ENCODE measurements at regions not wholly inside any gene's neighbourhood (a gene's known extent, or its start where the extent isn't known, plus 50 kb on each side); places are given as distances from the start of the nearest gene placed in this dataset.

DNA sequence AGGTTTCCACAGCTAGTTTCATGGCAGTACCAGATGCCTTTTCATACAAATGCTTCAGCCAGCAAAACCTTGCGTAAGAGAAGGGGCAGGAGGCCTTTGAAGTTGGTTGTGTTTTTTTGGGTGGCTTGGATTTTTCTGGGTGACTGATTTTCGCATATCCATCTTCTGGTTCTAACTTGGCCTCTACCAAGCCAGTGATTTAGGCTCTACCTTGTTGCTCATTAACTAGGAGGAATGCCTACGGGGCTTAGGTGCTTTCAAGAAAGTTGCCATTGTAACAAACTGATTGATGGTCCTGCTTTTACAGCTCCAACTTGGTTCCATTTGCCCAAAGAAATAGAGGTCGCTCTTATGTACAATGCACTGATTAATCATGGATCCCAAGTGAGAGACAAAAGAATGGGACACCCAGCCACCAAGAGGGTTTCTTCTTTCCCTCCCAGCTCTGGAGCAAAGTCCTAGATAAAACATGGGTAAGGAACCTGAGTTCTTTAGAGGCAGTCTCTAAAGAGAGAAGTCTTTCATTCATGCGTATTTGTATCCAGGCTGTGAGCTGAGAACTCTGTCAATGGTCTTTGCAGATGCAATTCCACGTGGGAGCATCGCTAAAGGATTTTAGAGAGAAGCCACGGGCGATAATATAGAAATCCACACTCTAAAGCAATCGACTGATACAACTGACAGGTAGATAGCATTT lies 92.1 kb upstream of the FGFR2 start:
- FAIRE-seq = no peak
- no peak for DNase-seq (ENCODE audit: insufficient read length, low spot score)
- no peak for TF ChIP-seq CTCF (IDR thresholded peaks at IDR 0.05; ENCODE audit: insufficient read depth, missing control alignments)

DNA sequence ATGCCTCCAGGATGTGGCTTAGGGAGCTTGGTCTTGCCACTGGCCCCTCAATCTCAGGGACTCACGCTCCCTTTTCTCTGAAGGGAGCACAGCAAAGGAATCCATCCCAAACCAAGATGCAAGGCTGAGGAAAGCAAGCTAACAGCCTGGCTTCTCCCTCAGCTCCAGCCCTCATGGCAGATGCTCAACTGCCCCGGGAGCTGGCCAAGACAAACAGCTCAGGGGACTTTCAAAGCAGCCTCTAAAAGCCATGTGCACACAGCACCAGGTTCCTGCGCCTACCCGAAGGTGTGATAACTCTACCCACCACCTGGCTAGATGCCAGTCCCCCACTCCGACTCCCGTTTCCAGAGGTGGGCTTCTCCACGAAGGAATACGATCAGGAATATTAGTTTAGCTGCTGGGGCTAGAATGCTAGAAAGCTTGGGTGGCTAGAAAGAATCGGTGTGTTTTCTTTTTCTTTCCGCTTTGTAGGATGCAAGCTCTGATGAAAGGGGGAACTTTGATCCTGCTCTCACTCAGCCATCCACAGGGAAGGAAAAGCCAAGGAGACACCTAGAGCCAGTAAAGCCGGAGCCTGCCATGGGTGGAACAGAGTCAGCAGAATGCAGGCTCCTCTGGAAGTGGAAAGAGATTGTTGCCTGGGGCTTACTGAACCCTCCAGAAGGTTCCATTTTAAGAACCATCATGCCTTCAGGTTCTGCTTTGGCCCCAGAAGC lies 89.0 kb upstream of the FGFR2 start:
- FAIRE-seq = no peak
- no peak for DNase-seq (ENCODE audit: insufficient read length, low spot score)
- no peak for TF ChIP-seq CTCF (IDR thresholded peaks at IDR 0.05; ENCODE audit: insufficient read depth, missing control alignments)

DNA sequence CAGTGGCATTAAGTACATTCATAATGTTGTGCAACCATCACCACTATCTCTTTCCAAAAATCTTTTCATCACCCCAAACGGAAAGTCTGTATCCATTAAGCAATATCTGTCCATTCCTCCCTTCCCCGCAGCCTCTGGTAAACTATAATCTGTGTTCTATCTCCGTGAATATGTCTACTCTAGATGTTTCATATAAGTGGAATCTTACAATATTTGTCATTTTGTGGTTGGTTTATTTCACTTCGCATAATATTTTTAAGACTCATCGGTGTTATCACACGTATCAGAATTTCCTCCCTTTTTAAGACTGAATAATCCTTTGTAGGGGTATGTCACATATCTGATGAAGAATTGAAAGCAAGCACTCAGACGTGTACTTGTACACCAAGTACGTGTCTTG lies 86.0 kb upstream of the FGFR2 start:
- TF ChIP-seq CTCF (IDR thresholded peaks at IDR 0.05; ENCODE audit: insufficient read depth, missing control alignments) = no peak
- DNase-seq (ENCODE audit: insufficient read length, low spot score) = no peak
- no peak for FAIRE-seq

DNA sequence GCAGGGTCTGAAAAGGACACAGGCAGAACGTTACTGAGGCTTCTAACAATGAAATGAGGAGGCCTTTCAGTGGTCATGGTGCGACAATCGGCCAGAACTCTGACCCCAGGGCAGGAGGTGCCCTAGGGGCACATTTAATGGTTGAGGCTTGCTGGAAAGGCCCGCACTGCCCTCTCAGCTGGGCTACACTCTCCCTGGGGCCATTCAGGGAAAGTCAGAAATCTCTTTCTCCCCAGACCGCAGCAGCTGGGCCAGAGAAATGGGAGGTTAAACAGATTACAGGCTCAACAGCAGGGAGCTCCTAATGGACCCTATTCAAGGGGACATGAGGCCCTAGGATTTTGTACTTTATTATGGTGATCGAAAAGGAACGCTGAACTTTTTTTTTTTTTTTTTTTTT lies 85.6 kb upstream of the FGFR2 start:
- FAIRE-seq (no peak), DNase-seq (ENCODE audit: insufficient read length, low spot score) (no peak)
- no peak for TF ChIP-seq CTCF (IDR thresholded peaks at IDR 0.05; ENCODE audit: insufficient read depth, missing control alignments)

GRCh38 chr10:121683366-121683765 lies 85.1 kb upstream of the FGFR2 start:
- TF ChIP-seq CTCF (IDR thresholded peaks at IDR 0.05; ENCODE audit: insufficient read depth, missing control alignments) = no peak
- FAIRE-seq (no peak), DNase-seq (ENCODE audit: insufficient read length, low spot score) (no peak)

DNA sequence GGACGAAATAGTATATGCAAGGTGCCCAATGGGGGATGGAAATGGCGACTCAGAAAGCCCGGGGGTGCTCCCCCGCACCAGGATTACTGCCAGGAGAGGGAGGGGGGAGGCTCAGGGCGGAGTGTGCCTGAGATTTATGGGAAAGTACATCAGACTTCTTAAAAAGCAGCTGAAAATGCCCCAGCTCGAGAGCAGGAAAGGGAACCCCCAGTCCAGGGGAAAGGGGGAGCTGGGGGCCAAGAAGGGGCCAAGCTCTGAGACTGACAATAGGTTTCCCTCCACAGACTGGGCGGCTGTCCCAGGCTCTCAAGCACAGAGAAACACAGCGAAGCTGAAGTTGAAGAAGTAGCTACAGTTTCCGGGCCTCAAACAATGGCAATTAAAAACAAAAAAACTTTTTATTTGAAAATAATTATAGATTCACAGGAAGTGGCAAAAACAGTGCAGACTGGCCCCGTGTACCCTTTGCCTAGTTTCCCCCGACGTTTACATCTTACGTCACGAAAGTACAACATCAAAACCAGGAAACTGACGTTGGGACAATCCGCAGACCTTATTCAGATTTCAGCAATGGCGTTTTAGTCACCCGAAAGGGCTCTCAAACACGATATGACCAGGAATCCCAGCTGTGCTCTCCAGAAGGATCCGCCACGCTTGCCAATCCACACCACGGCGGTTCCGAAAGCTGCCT lies 83.9 kb upstream of the FGFR2 start:
- TF ChIP-seq CTCF (IDR thresholded peaks at IDR 0.05; ENCODE audit: insufficient read depth, missing control alignments) = no peak
- DNase-seq (ENCODE audit: insufficient read length, low spot score) = no peak
- FAIRE-seq = no peak
